Stomach smooth muscle (tissue), 2 donors: ENCODE measurements at regions not wholly inside any gene's neighbourhood (a gene's known extent, or its start where the extent isn't known, plus 50 kb on each side); places are given as distances from the start of the nearest gene placed in this dataset.

ENCODE experiments used
- H3K27ac ChIP-seq: one replicate; pipeline ENCODE4 v1.7.0; 2013; ENCODE audit warnings: mild to moderate bottlenecking, low read length, inconsistent platforms
- H3K27me3 ChIP-seq, 2 donors: one replicate each; pipeline ENCODE4 v1.7.0; 2013; ENCODE audit warnings: low read length in 2 of 2; ENCODE audit not compliant: insufficient read depth in 2 of 2, control insufficient read depth in 1 of 2
- H3K36me3 ChIP-seq, 2 donors: one replicate each; pipeline ENCODE4 v1.7.0; 2013; ENCODE audit warnings: low read length in 2 of 2; ENCODE audit not compliant: control insufficient read depth in 2 of 2, insufficient read depth in 2 of 2
- H3K4me1 ChIP-seq: one replicate; pipeline ENCODE4 v1.7.0; 2013; ENCODE audit warnings: low read length; ENCODE audit not compliant: control insufficient read depth, insufficient read depth
- H3K4me3 ChIP-seq, 2 donors: one replicate each; pipeline ENCODE4 v1.7.0; 2013; ENCODE audit warnings: low read length in 2 of 2
- H3K9ac ChIP-seq, 2 donors: one replicate each; pipeline ENCODE4 v1.7.0; 2013; ENCODE audit warnings: low read length in 2 of 2, mild to moderate bottlenecking in 1 of 2
- H3K9me3 ChIP-seq, 2 donors: one replicate each; pipeline ENCODE4 v1.7.0; 2013; ENCODE audit warnings: low read length in 2 of 2; ENCODE audit not compliant: control insufficient read depth in 2 of 2
- donor health status: healthy.
- donor health status: Pancreatic carcinoma.

DNA sequence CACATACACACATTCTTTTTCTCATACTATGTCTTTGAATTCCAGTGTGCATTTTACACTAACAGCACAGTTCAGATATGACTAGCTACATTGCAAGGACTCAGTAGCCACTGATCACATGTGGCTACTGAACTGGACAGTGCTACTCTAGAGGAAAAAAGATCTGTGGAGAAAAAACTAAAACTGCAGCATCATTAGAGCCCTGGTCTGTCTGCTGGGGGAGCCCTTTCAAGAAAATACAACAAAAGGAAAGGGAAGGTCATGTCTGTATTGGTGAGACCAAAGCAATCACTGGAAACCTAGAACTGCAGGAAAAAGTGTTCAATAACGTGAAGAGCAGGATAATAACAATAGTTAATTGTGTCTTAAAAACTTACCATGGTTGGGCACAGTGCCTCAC lies 132.3 kb upstream of the JARID2 start:
- H3K36me3 ChIP-seq = no peaks in the 10 kb centered on the region
- H3K9ac ChIP-seq = no peak overlapping the region
- H3K4me3 ChIP-seq = no peak overlapping the region
- H3K9me3 ChIP-seq = no peaks in the 10 kb centered on the region
- H3K4me1 ChIP-seq = no peaks in the 10 kb centered on the region
- H3K27ac ChIP-seq = no peak overlapping the region
- no peaks in the 10 kb centered on the region for H3K27me3 ChIP-seq

DNA sequence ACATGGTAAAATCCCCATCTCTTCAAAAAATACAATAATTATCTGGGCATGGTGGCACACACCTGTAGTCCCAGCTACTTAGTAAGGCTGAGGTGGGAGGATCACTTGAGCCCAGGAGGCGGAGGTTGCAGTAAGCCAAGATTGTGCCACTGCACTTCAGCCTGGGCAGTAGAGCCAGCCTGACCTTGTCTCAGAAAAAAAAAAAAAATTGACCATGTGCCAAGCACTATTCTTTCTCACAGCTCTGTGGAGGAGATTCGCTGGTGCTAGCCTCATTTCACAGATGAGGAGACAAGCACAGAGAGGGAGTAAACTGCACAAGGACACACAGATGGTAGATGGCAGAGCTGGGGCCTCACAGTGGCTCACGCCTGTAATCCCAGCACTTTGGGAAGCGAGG lies 131.8 kb upstream of the JARID2 start:
- no peaks in the 10 kb centered on the region for H3K4me1 ChIP-seq
- H3K36me3 ChIP-seq = no peaks in the 10 kb centered on the region
- no peak overlapping the region for H3K27ac ChIP-seq
- no peak overlapping the region for H3K9ac ChIP-seq
- H3K9me3 ChIP-seq = no peaks in the 10 kb centered on the region
- H3K4me3 ChIP-seq = no peak overlapping the region
- no peaks in the 10 kb centered on the region for H3K27me3 ChIP-seq

GRCh38 chr6:15116889-15117288 lies 129.0 kb upstream of the JARID2 start:
- no peak overlapping the region for H3K9ac ChIP-seq
- no peaks in the 10 kb centered on the region for H3K9me3 ChIP-seq
- no peak overlapping the region for H3K27ac ChIP-seq
- no peaks in the 10 kb centered on the region for H3K27me3 ChIP-seq
- no peaks in the 10 kb centered on the region for H3K4me1 ChIP-seq
- no peak overlapping the region for H3K4me3 ChIP-seq
- no peaks in the 10 kb centered on the region for H3K36me3 ChIP-seq

GRCh38 chr6:15121443-15121842 lies 124.4 kb upstream of the JARID2 start:
- H3K9me3 ChIP-seq = no peaks in the 10 kb centered on the region
- no peaks in the 10 kb centered on the region for H3K36me3 ChIP-seq
- no peak overlapping the region for H3K9ac ChIP-seq
- no peaks in the 10 kb centered on the region for H3K27me3 ChIP-seq
- no peak overlapping the region for H3K4me3 ChIP-seq
- H3K27ac ChIP-seq = no peak overlapping the region
- no peaks in the 10 kb centered on the region for H3K4me1 ChIP-seq

- Histone ChIP-seq H3K36me3 (no peaks in the 10 kb centered on the region), H3K27ac (no peak overlapping the region), H3K4me1 (no peaks in the 10 kb centered on the region), H3K4me3 (no peak overlapping the region), H3K9ac (no peak overlapping the region), H3K27me3 (no peaks in the 10 kb centered on the region), H3K9me3 (no peaks in the 10 kb centered on the region)
These were observed 123.8 kb upstream of the JARID2 start for GRCh38 chr6:15121977-15122550.

DNA sequence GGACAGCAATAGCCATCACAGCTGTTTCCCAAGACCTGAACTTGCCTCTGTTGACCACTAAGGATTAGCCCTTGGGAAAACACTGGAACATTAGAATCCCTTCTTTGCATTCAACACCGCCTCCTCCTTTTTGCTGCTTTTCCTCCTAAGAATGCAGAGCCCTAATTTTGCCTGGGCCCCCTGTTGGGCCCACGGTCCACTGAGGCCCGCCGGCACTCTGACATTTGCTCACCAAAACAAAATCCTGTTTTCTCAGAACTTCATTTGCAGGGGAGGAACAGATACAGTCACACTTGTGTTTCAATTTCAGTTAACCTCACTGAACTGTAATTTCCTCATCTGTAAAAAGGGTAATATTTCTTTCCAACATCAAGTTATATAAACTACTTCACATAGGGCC lies 116.0 kb upstream of the JARID2 start:
- Histone ChIP-seq H3K27ac (no peak overlapping the region), H3K36me3 (no peaks in the 10 kb centered on the region), H3K4me1 (no peaks in the 10 kb centered on the region), H3K4me3 (no peak overlapping the region), H3K9ac (no peak overlapping the region), H3K9me3 (no peaks in the 10 kb centered on the region), H3K27me3 (no peaks in the 10 kb centered on the region)

DNA sequence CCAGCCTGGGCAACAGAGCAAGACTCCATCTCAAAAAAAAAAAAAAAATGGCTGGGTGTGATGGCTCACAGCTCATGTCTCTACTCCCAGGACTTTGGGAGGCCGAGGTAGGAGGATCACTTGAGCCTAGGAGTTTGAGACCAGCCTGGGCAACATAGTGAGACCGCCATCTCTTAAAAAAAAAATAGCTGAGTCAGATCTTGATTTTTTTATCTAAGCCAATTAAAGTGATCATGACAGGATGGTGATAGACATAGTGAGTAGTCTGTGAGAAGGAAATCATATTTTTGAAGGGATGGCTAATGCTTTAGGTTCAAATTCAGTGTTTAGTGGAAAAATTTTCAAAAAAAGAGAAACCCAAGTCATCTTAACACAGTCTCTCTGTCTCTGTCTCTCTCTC lies 114.6 kb upstream of the JARID2 start:
- H3K27me3 ChIP-seq = no peaks in the 10 kb centered on the region
- H3K36me3 ChIP-seq = no peaks in the 10 kb centered on the region
- no peaks in the 10 kb centered on the region for H3K4me1 ChIP-seq
- no peaks in the 10 kb centered on the region for H3K9me3 ChIP-seq
- no peak overlapping the region for H3K27ac ChIP-seq
- no peak overlapping the region for H3K4me3 ChIP-seq
- no peak overlapping the region for H3K9ac ChIP-seq

GRCh38 chr6:15131651-15132061 lies 114.2 kb upstream of the JARID2 start:
- Histone ChIP-seq H3K36me3 (no peaks in the 10 kb centered on the region), H3K27ac (no peak overlapping the region), H3K9ac (no peak overlapping the region), H3K4me1 (no peaks in the 10 kb centered on the region), H3K9me3 (no peaks in the 10 kb centered on the region), H3K27me3 (no peaks in the 10 kb centered on the region), H3K4me3 (no peak overlapping the region)

DNA sequence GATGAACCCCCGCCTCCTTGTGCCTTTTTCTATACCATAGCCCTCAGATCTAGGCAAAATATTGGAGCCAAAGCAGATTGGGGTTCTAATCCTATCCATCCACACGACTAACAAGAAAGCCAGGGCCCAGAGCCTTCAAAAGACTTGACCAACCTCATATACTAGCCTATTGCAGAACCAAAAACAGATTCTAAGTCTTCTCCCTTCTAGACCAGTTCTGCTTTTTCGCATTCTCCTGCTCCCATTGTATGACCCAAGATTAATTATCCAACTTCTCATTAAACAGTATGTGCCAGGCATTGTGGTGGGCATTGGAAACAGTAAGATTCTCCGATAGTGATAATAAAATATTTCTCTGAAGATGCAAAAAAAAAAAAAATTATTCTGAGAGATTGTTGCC lies 113.7 kb upstream of the JARID2 start:
- no peaks in the 10 kb centered on the region for H3K27me3 ChIP-seq
- no peak overlapping the region for H3K27ac ChIP-seq
- no peak overlapping the region for H3K9ac ChIP-seq
- H3K4me3 ChIP-seq = no peak overlapping the region
- no peaks in the 10 kb centered on the region for H3K36me3 ChIP-seq
- no peaks in the 10 kb centered on the region for H3K9me3 ChIP-seq
- H3K4me1 ChIP-seq = no peaks in the 10 kb centered on the region

DNA sequence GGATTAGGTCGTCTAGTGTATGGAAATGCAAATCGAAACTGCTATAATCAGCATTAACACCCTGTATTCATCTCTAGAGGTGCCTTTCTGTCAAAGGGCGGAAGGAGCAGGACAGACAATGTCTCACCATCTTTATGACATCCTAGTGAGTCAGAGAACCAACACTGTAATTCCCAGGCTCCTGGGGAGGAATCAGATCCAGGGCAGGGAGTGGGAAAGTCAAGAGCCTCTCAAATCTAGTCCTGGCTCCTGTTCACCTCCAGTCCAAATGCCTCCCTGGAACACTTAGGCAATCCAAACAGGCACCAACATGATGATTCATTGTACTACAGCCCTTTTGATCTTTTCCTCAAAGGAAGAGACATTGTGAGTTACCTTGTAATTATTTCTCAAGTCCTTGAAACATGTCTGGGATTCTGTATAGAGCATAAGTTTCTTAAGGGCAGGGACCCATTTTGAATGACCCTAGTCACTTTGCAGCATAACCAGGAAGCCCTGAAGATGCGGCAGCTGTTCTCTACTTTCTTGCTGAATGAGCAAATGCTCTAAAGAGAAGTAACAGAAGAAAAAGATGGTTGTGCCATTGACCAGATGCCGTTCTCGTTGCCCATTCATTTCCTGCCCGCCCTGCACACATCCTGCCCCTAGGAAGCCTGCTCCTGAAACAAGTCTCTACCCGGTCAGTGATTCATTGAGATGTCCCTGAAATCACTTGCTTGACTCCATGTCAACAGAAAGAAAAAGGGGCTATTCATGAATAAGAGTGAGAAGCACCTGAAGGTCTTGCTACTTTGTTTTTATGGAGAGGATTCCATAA lies 112.8 kb upstream of the JARID2 start:
- Histone ChIP-seq H3K9ac (no peak overlapping the region), H3K27me3 (no peaks in the 10 kb centered on the region), H3K36me3 (no peaks in the 10 kb centered on the region), H3K4me3 (no peak overlapping the region), H3K4me1 (no peaks in the 10 kb centered on the region), H3K9me3 (no peaks in the 10 kb centered on the region), H3K27ac (no peak overlapping the region)

GRCh38 chr6:15137086-15137485 lies 108.8 kb upstream of the JARID2 start:
- no peaks in the 10 kb centered on the region for H3K36me3 ChIP-seq
- no peaks in the 10 kb centered on the region for H3K4me1 ChIP-seq
- no peaks in the 10 kb centered on the region for H3K27me3 ChIP-seq
- no peak overlapping the region for H3K27ac ChIP-seq
- H3K9me3 ChIP-seq = no peaks in the 10 kb centered on the region
- no peak overlapping the region for H3K4me3 ChIP-seq
- H3K9ac ChIP-seq = no peak overlapping the region
